Hematopoietic multipotent progenitor cell (in vitro differentiated cells): ENCODE measurements at regions not wholly inside any gene's neighbourhood (a gene's known extent, or its start where the extent isn't known, plus 50 kb on each side); places are given as distances from the start of the nearest gene placed in this dataset.
"Not testable (repeated sequence)": the region's sequence is repeated elsewhere in the genome, so short reads cannot be mapped to it uniquely, and the experiment has no call there.

Source experiments
- DNase-seq, 3 donors: peaks; one replicate each; pipeline ENCODE4 v3.0.0-alpha.2; 2011 to 2015; ENCODE audit warnings: low read depth in 2 of 3, low spot score in 2 of 3

DNA sequence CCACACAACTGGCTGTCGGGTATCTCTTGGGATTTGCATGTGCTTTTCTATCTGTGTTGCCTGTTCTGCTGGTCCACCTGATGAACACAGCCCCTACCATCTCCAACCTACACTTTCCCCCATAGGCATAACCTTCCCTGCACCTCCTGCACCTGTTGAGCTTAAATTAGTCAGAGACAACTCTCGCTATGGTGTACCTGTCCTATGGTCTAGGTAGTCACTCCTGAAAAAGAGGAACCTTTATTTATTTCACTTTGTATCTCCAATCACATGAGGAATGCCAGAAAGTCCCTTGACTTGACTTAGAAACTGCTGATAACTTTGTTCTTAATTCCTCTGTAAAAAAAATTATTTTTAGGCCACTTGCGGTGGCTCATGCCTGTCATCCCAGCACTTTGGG, 338.1 kb downstream of the DHRSX start:
- DNase-seq = no peak

DNA sequence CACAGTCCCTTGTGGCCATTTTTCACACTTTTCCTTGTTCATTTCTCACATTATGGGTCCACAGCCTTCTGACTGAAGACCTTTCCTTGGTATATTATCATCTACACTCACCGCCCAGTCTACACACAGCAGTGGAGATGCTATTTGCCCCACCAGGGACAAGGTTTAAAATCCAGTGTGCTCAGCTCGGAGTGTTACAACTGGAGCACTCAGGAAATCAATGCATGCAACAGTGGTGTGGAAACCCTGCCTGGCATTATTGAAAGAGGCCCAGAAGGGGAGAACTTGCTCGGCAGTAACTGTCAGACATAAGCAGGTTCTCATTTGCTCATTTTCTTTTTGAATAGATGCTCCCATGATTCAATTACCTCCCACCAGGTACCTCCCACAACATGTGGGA, 340.9 kb downstream of the DHRSX start:
- peak in 1 of 3 donors; percentile 15 for DNase-seq

DNA sequence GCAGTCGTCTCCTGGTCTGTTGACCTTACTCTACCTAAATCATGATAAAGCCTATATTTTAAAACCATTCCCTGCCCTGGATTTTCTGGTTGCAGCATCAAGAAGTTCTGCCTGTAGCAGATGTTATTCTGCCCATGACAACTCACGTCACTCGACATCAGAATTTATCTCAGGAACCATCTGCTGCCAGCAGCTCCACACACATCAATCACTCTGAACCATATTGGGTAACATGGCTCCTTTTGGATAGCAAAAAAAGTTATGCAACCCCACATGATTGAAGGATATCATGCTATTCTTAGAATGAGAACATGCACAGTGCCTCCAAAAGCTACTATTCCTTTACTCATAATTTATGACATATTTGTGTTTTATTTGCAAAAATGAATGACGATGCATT, 341.4 kb downstream of the DHRSX start:
- peak in 2 of 3 donors; percentile 75 to 94 for DNase-seq

DNA sequence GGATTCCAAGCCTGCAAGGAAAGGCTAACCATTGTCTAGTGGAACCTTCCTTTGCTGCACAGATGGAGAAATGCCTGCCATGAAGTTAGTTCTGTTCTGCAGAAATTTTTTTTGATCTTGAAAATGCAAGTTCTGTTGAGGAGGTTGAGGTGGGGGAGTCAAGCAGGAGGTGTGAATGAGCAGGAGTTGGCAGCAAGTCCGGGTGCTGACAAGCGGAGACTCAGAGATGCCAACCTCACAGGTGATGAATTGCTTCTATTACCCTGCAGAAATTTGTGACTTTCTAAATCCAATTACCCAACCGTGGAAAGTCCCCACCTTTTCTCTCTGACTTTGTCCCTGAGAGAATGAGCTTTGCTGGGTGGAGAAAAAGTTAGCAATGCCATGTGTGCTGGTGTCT, 350.1 kb downstream of the DHRSX start:
- no peak for DNase-seq

DNA sequence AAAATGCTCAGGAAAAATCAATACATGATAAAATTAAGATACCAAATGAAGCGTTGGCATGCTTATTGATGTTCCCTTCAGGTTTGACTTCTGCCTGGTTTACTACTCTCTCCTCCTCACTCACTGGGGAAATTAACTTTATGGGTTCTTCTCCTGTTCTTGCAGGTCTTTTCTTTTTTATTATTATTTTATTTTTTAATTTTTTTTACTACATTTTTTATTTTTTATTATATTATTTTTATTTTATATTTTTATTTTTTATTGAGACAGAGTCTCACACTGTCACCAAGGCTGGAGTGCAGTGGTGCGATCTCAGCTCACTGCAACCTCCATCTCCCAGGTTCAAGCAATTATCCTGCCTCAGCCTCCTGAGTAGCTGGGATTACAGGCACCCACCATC, 350.8 kb downstream of the DHRSX start:
- not testable (repeated sequence) for DNase-seq

DNA sequence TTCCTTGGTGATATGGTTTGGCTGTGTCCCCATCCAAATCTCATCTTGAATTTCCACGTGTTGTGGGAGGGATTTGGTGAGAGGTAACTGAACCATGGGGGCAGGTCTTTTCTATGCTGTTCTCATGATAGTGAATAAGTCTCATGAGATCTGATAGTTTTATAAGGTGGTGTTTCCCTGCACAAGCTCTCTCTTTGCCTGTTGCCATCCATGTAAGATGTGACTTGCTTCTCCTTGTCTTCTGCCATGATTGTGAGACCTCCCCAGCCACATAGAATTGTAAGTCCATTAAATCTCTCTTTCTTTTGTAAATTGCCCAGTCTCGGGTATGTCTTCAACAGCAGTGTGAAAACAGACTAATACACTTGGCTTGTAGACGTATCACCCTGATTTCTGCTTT, 351.7 kb downstream of the DHRSX start:
- not testable (repeated sequence) for DNase-seq

DNA sequence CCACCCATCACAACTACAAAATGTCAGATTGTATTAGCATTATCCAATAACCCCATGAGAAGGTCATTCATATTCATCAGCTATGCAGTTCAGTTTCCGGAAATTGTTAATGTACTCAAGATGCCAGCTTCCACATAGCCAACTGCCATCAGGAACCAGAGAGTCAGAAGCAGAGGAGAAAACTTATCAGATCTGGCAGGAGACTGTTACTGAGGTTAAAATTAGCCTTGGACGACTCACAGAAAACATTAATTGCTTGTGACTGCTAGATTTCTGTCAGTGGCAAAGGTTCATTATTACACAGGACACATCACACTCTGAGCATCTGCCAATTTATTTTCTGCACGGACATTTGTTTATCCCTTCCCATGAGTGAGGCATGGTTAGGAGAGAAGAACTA, 352.8 kb downstream of the DHRSX start:
- DNase-seq = peak in 1 of 3 donors; percentile 84

DNA sequence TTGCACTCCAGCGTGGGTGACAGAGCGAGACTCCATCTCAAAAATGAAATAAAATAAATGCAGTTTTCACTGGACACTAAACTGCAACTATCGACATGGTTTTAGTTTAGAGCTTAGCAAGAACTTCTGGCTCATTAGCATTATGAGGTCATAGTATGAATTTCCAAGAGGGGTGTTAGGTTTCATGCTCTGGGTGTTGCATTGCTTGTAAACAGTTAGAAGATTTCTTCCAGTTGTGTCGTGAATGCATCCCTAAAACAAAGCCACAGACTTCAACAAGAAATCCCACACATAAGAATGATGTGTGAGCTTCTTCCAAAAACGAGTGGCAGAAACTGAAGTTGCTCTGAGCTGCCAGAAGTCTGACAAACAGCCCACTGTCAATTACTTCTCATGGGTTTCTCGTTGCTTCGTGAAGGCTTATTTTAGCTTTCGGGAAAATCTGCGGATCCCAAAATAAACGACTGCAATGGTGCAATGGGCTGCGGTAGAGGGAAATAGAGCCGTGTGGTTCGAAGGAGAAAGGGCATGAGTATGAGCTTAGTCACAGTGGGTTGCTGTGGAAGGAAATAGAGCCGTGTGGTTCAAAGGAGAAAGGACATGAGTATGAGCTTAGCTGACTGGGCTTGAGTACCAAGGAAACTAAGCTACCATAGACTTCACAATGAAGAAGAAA, 354.9 kb downstream of the DHRSX start:
- peak in 1 of 3 donors; percentile 39 for DNase-seq

DNA sequence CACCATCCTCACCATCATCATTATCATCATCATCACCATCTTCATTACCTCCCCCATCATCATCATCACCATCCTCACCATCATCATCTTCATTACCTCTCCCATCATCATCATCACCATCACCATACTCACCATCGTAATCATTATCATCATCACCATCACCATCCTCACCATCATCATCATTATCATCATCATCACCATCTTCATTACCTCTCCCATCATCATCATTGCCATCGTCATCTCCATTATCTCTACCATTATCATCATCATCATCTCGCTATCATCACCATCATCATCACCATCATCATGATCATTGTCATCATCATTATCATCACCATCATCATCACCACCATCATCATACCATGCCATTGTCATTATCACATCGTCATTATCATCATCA, 362.9 kb downstream of the DHRSX start:
- no peak for DNase-seq

DNA sequence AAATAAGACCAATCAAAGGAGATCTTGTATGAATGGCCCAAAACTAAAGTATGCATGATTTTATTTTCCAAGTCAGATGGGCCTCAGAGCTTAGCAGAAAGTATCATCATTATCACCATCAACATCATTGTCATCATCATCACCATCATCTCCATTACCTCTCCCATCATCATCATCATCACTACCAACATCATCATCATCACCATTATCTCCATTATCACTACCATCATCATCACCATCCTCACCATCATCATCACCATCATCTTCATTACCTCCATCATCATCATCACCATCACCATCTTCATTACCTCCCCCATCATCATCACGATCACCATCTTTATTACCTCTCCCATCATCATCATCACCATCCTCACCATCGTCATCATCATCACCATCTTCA, 363.9 kb downstream of the DHRSX start:
- no peak for DNase-seq

DNA sequence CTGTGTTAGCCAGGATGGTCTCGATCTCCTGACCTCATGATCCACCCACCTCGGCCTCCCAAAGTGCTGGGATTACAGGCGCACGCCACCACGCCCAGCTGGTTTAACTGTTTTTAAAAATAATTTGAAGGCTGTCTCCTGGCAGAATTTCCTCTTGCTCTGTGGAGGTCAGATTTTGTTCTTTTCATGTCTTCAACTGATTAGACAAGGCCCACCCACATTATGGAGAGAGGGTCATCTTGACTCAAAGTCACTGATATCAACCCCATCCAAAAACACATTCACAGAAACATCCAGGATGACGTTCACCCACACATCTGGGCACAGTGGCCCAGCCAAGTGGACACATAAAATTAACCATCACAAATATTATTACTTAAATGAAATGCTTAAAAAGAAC, 365.4 kb downstream of the DHRSX start:
- DNase-seq = no peak

DNA sequence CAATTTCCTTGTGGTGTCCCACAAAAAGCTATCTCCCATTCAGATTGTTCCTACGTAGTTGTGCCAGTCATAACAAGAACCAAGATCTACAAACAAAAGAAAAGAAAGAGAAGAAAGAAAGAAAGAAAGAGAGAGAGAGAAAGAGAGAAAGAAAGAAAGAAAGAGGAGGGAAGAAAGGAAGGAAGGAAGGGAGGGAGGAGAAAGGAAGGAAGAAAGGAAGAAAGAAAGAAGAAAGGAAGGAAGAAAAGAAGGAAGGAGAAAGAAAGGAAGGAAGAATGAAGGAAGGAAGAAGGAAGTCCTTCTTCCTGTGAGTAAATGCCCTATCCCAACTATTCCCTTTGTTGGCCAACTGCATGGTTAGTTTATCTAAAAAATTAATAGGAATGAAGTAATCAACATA, 366.0 kb downstream of the DHRSX start:
- no peak for DNase-seq
